ENCODE measurements at regions not wholly inside any gene's neighbourhood (a gene's known extent, or its start where the extent isn't known, plus 50 kb on each side); places are given as distances from the start of the nearest gene placed in this dataset.

DNA sequence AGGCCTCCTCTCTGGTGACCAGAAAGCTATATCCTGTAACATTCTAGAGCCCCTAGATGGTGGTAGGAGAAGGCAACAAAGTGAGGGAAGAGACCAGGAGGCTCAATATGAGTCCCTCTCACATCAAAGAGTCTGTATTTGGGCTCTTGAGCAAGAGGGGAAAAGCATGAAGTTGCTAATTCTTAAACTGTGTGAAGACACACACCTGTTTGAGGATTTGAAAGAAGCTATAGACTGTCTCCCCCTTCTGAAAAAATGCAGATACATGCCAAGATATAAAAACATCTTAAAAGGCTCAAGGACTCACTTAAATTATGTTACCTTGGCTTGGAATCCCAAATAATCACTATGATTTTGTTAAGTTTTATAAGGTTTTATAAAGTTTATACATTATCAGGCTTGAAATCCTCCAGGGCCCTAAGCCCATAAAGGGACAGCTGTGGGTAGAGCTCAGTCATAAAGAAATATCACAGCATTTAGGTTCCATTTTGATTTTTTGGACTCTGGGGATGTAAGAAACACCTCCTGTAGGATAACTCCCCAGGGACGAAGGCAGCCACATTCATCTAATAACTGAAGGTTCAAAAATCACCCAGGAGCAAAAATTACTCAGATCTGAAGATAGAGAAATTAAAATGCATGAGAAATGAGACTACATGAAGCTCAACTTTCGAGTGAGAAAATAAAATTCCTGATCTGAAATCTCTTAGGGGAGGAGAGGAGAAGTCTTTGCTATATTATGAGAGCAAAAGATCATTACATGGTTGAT, 136.1 kb upstream of the LGALSL start:
- TF ChIP-seq, protein P1, sequence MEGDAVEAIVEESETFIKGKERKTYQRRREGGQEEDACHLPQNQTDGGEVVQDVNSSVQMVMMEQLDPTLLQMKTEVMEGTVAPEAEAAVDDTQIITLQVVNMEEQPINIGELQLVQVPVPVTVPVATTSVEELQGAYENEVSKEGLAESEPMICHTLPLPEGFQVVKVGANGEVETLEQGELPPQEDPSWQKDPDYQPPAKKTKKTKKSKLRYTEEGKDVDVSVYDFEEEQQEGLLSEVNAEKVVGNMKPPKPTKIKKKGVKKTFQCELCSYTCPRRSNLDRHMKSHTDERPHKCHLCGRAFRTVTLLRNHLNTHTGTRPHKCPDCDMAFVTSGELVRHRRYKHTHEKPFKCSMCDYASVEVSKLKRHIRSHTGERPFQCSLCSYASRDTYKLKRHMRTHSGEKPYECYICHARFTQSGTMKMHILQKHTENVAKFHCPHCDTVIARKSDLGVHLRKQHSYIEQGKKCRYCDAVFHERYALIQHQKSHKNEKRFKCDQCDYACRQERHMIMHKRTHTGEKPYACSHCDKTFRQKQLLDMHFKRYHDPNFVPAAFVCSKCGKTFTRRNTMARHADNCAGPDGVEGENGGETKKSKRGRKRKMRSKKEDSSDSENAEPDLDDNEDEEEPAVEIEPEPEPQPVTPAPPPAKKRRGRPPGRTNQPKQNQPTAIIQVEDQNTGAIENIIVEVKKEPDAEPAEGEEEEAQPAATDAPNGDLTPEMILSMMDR (IDR thresholded peaks at IDR 0.05; ENCODE audit: low read depth, low read length) = no peak
- H3K4me3 ChIP-seq (ENCODE audit: low read depth, low read length) = no peak overlapping the region

DNA sequence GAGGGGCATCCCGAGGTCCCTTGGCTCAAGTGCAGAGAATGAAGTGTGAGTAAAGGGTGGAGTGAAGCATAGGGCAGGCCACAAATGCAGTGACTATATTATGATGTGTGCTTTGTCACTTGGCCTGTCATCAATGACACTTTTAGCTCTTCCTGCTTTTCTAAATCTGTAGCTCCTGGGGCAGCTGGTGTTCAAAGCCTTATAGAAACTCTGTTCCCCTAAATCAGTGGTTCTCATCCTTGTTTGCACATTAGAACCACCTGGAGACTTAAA, 135.6 kb upstream of the LGALSL start:
- no peak overlapping the region for H3K4me3 ChIP-seq (ENCODE audit: low read depth, low read length)
- TF ChIP-seq, protein P1 (IDR thresholded peaks at IDR 0.05; ENCODE audit: low read depth, low read length) = no peak

DNA sequence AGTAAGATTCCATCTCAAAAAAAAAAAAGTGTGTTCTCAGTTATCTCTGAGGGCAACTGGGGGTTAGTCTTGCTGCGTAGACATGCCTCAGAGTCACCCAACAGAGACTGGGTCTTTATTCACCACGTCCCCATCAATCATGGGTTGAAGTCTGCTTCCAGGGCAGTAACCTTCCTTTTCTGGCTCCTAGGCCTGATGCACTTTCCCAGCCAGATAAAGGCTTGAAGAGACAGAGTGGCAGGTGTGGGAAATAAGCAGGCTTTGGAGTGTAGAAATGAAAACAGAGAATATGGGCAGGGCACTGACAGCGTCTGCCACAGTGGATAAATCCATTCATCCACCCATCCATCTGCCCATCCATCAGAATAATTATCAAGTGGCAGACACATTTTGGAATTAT, 134.1 kb upstream of the LGALSL start:
- no peak overlapping the region for H3K4me3 ChIP-seq (ENCODE audit: low read depth, low read length)
- TF ChIP-seq, protein P1 (IDR thresholded peaks at IDR 0.05; ENCODE audit: low read depth, low read length) = no peak

DNA sequence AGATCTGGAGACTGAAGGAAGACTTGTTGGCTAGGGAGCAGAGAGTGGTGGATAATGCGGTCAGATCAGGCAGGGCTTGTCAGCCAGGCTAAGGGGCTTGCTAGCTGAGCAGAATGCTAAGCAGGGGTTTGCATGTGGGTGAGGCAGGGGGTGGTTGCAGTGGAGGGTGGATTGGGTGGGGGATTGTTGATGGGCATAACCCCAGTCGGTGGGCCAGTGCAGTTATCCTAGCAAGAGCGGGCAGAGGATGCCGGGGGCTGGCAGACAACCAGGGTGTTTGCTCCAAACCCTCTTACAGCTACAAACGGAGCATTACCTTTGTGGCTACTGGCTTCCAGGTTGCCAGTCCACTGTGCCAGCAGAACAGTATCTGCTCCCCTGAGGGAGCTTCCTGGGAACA, 131.5 kb upstream of the LGALSL start:
- H3K4me3 ChIP-seq (ENCODE audit: low read depth, low read length) = no peak overlapping the region
- TF ChIP-seq, protein P1 (IDR thresholded peaks at IDR 0.05; ENCODE audit: low read depth, low read length) = no peak

DNA sequence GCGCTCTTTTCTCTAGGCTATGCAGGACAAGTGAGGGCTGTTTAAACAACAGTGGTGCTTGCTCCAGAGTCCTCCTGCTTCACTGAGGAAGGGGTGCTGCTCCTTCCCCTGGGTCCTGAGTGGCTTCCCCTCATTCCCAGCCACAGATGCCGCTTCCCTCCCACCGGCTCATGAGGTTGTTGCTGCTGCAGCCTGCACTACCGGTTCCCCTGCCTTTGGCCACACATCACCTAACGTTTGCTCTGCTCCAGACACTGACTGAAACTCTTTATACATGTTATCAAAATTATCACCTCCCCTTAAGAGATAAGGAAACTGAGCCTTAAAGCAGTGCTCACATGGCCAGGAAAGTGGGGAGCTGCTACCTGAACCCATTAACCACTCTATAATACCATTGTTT, 130.8 kb upstream of the LGALSL start:
- H3K4me3 ChIP-seq (ENCODE audit: low read depth, low read length) = no peak overlapping the region
- TF ChIP-seq, protein P1 (IDR thresholded peaks at IDR 0.05; ENCODE audit: low read depth, low read length) = no peak

DNA sequence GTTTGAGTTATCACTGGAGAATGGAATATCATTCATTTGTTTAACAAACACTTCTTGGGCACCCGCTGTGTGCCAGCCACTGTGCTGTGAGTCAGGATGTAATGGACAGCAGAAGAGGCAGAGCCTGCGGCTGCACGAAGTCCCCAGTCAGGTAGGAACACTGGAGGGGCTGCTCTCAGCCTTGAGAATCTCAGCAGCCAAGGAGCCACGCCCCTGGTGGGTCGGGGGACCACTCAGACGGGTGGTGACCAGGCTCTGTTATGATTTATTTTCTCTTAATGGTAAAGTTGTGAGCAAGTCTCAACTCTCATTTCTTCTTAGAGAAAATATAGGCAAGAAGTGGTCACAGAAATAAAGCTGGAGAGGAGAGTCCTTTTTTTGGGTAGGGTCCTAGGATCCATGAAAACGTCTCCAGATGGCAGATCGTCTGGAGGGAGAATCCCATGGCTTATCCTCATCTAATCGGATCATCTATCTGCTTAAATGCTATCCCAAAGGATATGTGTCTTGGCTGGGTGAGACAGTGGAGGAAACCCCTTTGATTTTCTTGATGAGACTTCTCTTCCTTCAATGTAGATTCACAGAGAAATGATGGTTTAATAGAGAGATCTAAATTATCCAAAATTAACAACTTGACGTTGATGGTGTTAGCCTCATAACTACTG, 129.1 kb upstream of the LGALSL start:
- H3K4me3 ChIP-seq (ENCODE audit: low read depth, low read length) = no peak overlapping the region
- TF ChIP-seq, protein P1 (IDR thresholded peaks at IDR 0.05; ENCODE audit: low read depth, low read length) = no peak

DNA sequence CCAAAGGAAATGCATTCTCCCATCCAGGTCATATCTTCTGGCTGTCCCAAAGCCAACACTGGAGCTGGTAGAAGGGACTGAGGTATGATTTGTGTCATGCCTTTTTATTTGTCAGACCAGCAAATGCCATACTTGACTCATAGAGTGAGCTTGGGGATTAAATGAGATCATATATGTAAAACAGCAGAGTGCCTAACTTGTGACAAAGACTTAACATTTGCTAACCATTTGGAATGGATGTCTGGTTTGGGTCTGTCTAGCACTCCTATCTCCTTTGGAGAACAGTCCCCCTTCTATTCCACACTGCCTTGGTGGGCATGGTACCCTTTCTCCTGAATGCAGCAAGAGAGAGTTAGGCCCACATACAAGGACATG, 128.5 kb upstream of the LGALSL start:
- no peak overlapping the region for H3K4me3 ChIP-seq (ENCODE audit: low read depth, low read length)
- TF ChIP-seq, protein P1 (IDR thresholded peaks at IDR 0.05; ENCODE audit: low read depth, low read length) = no peak
